ENCODE measurements at regions not wholly inside any gene's neighbourhood (a gene's known extent, or its start where the extent isn't known, plus 50 kb on each side); places are given as distances from the start of the nearest gene placed in this dataset.

GRCh38 chr6:126091466-126091865, 105.1 kb downstream of the TRMT11 start:
- Mint-ChIP-seq H3K36me3 (ENCODE audit: low read depth) (no peaks in the 10 kb centered on the region), H3K4me1 (ENCODE audit: low read depth) (peaks cover 3% of the 10 kb centered on the region), H3K27me3 (ENCODE audit: low read depth) (no peaks in the 10 kb centered on the region), H3K4me3 (ENCODE audit: low read depth) (no peak overlapping the region), H3K9me3 (no peaks in the 10 kb centered on the region), H3K27ac (no peak overlapping the region)
- intact Hi-C loops (cut with micrococcal nuclease) = no loop called here
- no peak for DNase-seq (ENCODE audit: low spot score)

- intact Hi-C loops (cut with micrococcal nuclease) = no loop called here
- no peak overlapping the region for H3K27ac Mint-ChIP-seq
- no peaks in the 10 kb centered on the region for H3K9me3 Mint-ChIP-seq
- no peaks in the 10 kb centered on the region for H3K36me3 Mint-ChIP-seq (ENCODE audit: low read depth)
- no peaks in the 10 kb centered on the region for H3K4me1 Mint-ChIP-seq (ENCODE audit: low read depth)
- no peak overlapping the region for H3K4me3 Mint-ChIP-seq (ENCODE audit: low read depth)
- no peak for DNase-seq (ENCODE audit: low spot score)
- no peaks in the 10 kb centered on the region for H3K27me3 Mint-ChIP-seq (ENCODE audit: low read depth)
Observed at GRCh38 chr6:126093108-126093507, 106.8 kb downstream of the TRMT11 start.

- no peak overlapping the region for H3K27ac Mint-ChIP-seq
- no peaks in the 10 kb centered on the region for H3K27me3 Mint-ChIP-seq (ENCODE audit: low read depth)
- H3K9me3 Mint-ChIP-seq = no peaks in the 10 kb centered on the region
- no peak overlapping the region for H3K4me3 Mint-ChIP-seq (ENCODE audit: low read depth)
- H3K36me3 Mint-ChIP-seq (ENCODE audit: low read depth) = no peaks in the 10 kb centered on the region
- H3K4me1 Mint-ChIP-seq (ENCODE audit: low read depth) = no peaks in the 10 kb centered on the region
- intact Hi-C loops (cut with micrococcal nuclease) = no loop called here
- no peak for DNase-seq (ENCODE audit: low spot score)
Observed at GRCh38 chr6:126094411-126094810, 108.1 kb downstream of the TRMT11 start.

DNA sequence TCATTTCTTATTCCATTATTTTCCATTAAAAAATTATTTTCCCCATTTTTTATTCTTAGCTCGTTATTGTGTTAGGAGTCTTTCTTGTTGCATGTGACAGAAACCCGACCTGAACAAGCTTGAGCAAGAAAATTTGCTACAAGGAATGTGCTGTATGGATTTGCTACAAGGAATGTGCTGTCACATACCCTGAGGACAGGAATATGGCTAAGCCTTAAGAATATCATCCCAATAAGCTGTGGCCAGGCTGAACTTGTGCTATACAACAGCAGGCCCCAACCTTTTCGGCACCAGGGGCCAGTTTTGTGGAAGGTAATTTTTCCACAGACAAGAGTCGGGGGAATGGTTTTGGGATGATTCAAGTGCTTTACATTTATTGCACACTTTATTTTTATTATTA, 114.0 kb downstream of the TRMT11 start:
- intact Hi-C loops (cut with micrococcal nuclease) = no loop called here
- Mint-ChIP-seq H3K27ac (no peak overlapping the region), H3K4me1 (ENCODE audit: low read depth) (no peaks in the 10 kb centered on the region), H3K4me3 (ENCODE audit: low read depth) (no peak overlapping the region), H3K36me3 (ENCODE audit: low read depth) (no peaks in the 10 kb centered on the region), H3K27me3 (ENCODE audit: low read depth) (no peaks in the 10 kb centered on the region), H3K9me3 (no peaks in the 10 kb centered on the region)
- DNase-seq (ENCODE audit: low spot score) = no peak

- H3K27me3 Mint-ChIP-seq (ENCODE audit: low read depth) = no peaks in the 10 kb centered on the region
- intact Hi-C loops (cut with micrococcal nuclease) = no loop called here
- no peak overlapping the region for H3K4me3 Mint-ChIP-seq (ENCODE audit: low read depth)
- H3K36me3 Mint-ChIP-seq (ENCODE audit: low read depth) = no peaks in the 10 kb centered on the region
- no peaks in the 10 kb centered on the region for H3K9me3 Mint-ChIP-seq
- H3K4me1 Mint-ChIP-seq (ENCODE audit: low read depth) = no peaks in the 10 kb centered on the region
- H3K27ac Mint-ChIP-seq = no peak overlapping the region
- no peak for DNase-seq (ENCODE audit: low spot score)
Observed at GRCh38 chr6:126102358-126102757, 116.0 kb downstream of the TRMT11 start.

- H3K9me3 Mint-ChIP-seq = no peaks in the 10 kb centered on the region
- H3K27ac Mint-ChIP-seq = no peak overlapping the region
- no peak for DNase-seq (ENCODE audit: low spot score)
- no peak overlapping the region for H3K4me3 Mint-ChIP-seq (ENCODE audit: low read depth)
- intact Hi-C loops (cut with micrococcal nuclease) = no loop called here
- H3K36me3 Mint-ChIP-seq (ENCODE audit: low read depth) = no peaks in the 10 kb centered on the region
- no peaks in the 10 kb centered on the region for H3K4me1 Mint-ChIP-seq (ENCODE audit: low read depth)
- H3K27me3 Mint-ChIP-seq (ENCODE audit: low read depth) = no peaks in the 10 kb centered on the region
Observed at GRCh38 chr6:126103993-126104392, 117.7 kb downstream of the TRMT11 start.

- Mint-ChIP-seq H3K4me3 (ENCODE audit: low read depth) (no peak overlapping the region), H3K36me3 (ENCODE audit: low read depth) (no peaks in the 10 kb centered on the region), H3K4me1 (ENCODE audit: low read depth) (no peaks in the 10 kb centered on the region), H3K27ac (no peak overlapping the region), H3K27me3 (ENCODE audit: low read depth) (no peaks in the 10 kb centered on the region), H3K9me3 (no peaks in the 10 kb centered on the region)
- DNase-seq (ENCODE audit: low spot score) = no peak
- intact Hi-C loops (cut with micrococcal nuclease) = no loop called here
Observed at GRCh38 chr6:126107475-126108166, 121.3 kb downstream of the TRMT11 start.

- H3K36me3 Mint-ChIP-seq (ENCODE audit: low read depth) = no peaks in the 10 kb centered on the region
- no peaks in the 10 kb centered on the region for H3K4me1 Mint-ChIP-seq (ENCODE audit: low read depth)
- DNase-seq (ENCODE audit: low spot score) = no peak
- no peaks in the 10 kb centered on the region for H3K9me3 Mint-ChIP-seq
- intact Hi-C loops (cut with micrococcal nuclease) = no loop called here
- H3K4me3 Mint-ChIP-seq (ENCODE audit: low read depth) = no peak overlapping the region
- no peaks in the 10 kb centered on the region for H3K27me3 Mint-ChIP-seq (ENCODE audit: low read depth)
- no peak overlapping the region for H3K27ac Mint-ChIP-seq
Observed at GRCh38 chr6:126110512-126111270, 124.4 kb downstream of the TRMT11 start.

DNA sequence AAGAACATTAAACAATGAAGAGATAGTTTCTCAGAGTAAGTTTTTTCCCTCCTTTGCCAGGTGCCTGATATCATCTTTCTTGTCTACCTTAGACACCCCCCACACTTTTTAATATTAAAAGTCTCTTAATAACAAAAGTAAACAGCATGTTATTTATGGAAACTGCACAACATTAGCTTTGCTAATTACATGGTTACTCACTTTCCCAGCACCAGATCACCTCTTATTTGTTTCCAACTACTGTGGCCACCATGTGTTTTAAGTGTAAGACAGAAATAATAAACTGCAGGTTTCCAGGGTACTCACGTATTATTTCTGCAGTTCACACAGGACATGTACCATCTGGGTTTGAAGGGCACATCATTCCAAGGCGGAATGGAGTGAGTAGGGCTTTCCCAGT, 125.0 kb downstream of the TRMT11 start:
- Mint-ChIP-seq H3K36me3 (ENCODE audit: low read depth) (no peaks in the 10 kb centered on the region), H3K27me3 (ENCODE audit: low read depth) (no peaks in the 10 kb centered on the region), H3K4me3 (ENCODE audit: low read depth) (no peak overlapping the region), H3K9me3 (no peaks in the 10 kb centered on the region), H3K27ac (no peak overlapping the region), H3K4me1 (ENCODE audit: low read depth) (no peaks in the 10 kb centered on the region)
- no peak for DNase-seq (ENCODE audit: low spot score)
- intact Hi-C loops (cut with micrococcal nuclease) = no loop called here

- intact Hi-C loops (cut with micrococcal nuclease) = no loop called here
- no peaks in the 10 kb centered on the region for H3K4me1 Mint-ChIP-seq (ENCODE audit: low read depth)
Observed at GRCh38 chr6:126112171-126112632, 125.9 kb downstream of the TRMT11 start.

DNA sequence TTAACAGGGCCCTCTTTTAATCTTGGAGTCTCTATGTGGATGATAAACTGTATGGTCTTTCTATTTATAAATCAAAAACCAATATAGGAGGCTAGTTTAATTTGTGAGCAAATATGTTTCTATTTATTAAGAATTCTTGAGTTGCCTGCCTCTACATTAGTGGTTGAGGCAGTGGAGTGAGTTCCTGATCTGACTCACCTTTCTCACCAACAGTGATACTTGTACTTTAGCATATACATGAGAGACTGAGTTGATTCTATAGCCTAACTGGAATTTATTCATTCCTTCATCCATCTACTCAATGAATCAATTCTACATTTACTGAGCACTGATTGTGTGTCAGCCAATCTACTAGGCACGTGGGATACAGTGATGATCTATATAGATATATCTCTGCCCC, 126.9 kb downstream of the TRMT11 start:
- Mint-ChIP-seq H3K9me3 (no peaks in the 10 kb centered on the region), H3K27ac (no peak overlapping the region), H3K36me3 (ENCODE audit: low read depth) (no peaks in the 10 kb centered on the region), H3K4me1 (ENCODE audit: low read depth) (no peaks in the 10 kb centered on the region), H3K4me3 (ENCODE audit: low read depth) (no peak overlapping the region), H3K27me3 (ENCODE audit: low read depth) (no peaks in the 10 kb centered on the region)
- no peak for DNase-seq (ENCODE audit: low spot score)
- intact Hi-C loops (cut with micrococcal nuclease) = no loop called here

More at GRCh38 chr6:126112171-126112632, 125.9 kb downstream of the TRMT11 start:
- DNase-seq (ENCODE audit: low spot score) = no peak
- Mint-ChIP-seq H3K4me3 (ENCODE audit: low read depth) (no peak overlapping the region), H3K27me3 (ENCODE audit: low read depth) (no peaks in the 10 kb centered on the region), H3K9me3 (no peaks in the 10 kb centered on the region), H3K27ac (no peak overlapping the region), H3K36me3 (ENCODE audit: low read depth) (no peaks in the 10 kb centered on the region)

DNA sequence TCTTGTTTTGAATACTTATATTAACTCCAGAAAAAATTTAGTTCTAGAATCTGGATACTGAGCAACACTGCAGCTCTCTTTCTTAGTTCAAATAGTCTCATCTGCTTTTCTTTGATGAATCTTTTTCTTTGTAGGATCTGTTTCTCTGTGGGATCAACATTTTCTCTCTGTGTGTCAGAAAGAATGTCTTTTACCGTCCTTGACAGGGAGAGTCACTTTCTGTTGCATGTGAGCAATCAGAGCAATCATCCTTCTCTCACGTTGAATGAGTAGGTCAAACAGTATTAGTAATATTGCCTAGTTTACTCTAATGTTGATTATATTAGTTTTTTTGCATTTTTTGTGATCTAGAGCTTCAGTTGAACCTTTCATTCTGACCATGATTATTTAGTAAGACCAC, 130.9 kb downstream of the TRMT11 start:
- Mint-ChIP-seq H3K9me3 (no peaks in the 10 kb centered on the region), H3K4me1 (ENCODE audit: low read depth) (no peaks in the 10 kb centered on the region), H3K27ac (no peak overlapping the region), H3K4me3 (ENCODE audit: low read depth) (no peak overlapping the region), H3K27me3 (ENCODE audit: low read depth) (no peaks in the 10 kb centered on the region), H3K36me3 (ENCODE audit: low read depth) (no peaks in the 10 kb centered on the region)
- intact Hi-C loops (cut with micrococcal nuclease) = no loop called here
- DNase-seq (ENCODE audit: low spot score) = no peak

DNA sequence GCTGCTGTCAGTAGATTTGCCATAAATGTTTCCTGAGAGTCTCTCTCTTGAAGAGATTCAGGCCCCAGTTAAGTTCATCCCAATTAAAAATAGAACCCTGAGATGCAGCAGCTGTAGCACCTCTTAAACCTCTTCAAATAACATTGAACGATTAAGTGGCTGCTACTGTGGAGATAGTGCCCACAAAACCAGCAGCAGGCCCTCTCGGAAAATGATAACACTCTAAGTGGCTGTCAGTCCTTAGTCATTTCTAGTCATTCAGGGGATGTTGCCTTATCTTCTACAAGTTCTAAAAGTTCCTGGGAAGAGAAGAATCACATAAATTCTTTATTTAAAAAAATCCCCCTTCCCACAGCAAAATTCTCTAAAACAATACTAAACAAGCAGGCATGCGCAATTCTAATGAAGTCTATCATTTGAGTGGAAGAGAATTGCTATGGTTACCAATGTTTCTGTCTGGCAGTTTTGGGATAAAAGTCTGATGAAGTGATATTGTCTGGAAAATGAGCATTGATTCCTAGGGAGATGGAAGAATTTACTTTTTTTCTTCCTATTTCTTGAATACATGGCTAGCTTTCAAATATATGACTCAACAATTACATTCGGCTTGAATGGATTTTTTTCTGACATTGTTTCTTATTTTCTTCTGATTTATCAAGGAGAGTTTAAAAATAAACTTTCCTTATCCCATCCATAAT, 131.9 kb downstream of the TRMT11 start:
- Mint-ChIP-seq H3K27me3 (ENCODE audit: low read depth) (no peaks in the 10 kb centered on the region), H3K4me3 (ENCODE audit: low read depth) (no peak overlapping the region), H3K9me3 (no peaks in the 10 kb centered on the region), H3K36me3 (ENCODE audit: low read depth) (no peaks in the 10 kb centered on the region), H3K27ac (no peak overlapping the region), H3K4me1 (ENCODE audit: low read depth) (no peaks in the 10 kb centered on the region)
- no peak for DNase-seq (ENCODE audit: low spot score)
- intact Hi-C loops (cut with micrococcal nuclease) = no loop called here

Measured in activated T-helper 2 cell treated with anti-CD3 and anti-CD28 coated beads, Interferon-gamma antibody, Interleukin-2, Interleukin-4, amounts not matched to agents 10 μg/mL and 5 μg/mL and 100 μg/mL, durations not matched to agents 14 hours and 24 hours and 36 hours (primary cell).